Peyer's patch (tissue), 4 donors: ENCODE measurements at regions not wholly inside any gene's neighbourhood (a gene's known extent, or its start where the extent isn't known, plus 50 kb on each side); places are given as distances from the start of the nearest gene placed in this dataset.

Experiments used
- DNase-seq, 3 donors: peaks; one replicate each; pipeline ENCODE4 v3.0.0-alpha.2; 2017 to 2019
- H3K27ac ChIP-seq, 4 donors: fragments of 200-600 bp; sonication (generic); one replicate each; pipeline ENCODE4 v1.5.1; 2016 to 2019
- H3K27me3 ChIP-seq, 2 donors: fragments of 200-600 bp; sonication (generic); one replicate each; pipeline ENCODE4 v1.5.1; 2019
- H3K36me3 ChIP-seq, 3 donors: fragments of 200-600 bp; sonication (generic); one replicate each; pipeline ENCODE4 v1.5.1; 2016 to 2019
- H3K4me1 ChIP-seq, 4 donors: fragments of 200-600 bp; sonication (generic); one replicate each; pipeline ENCODE4 v1.5.1; 2016 to 2019
- H3K4me3 ChIP-seq, 4 donors: fragments of 200-600 bp; sonication (generic); 1 replicate in 3 of 4; 2 replicates in 1 of 4; pipeline ENCODE4 v1.5.1; 2016 to 2019; ENCODE audit warnings: mild to moderate bottlenecking in 1 of 4
- H3K9me3 ChIP-seq, 4 donors: fragments of 200-600 bp; sonication (generic); one replicate each; pipeline ENCODE4 v1.5.1; 2016 to 2019; ENCODE audit warnings: mild to moderate bottlenecking in 1 of 4
- CTCF ChIP-seq, 6 experiments: fragments of 450-650 bp in 4 of 6; fragments of 200-600 bp in 2 of 6; sonication (generic) in 1 of 6; IDR thresholded peaks; one replicate each; pipeline ENCODE4 v1.5.1; 2017 to 2019; ENCODE audit warnings: antibody characterized with exemption in 6 of 6, mild to moderate bottlenecking in 3 of 6, moderate library complexity in 1 of 6
- POLR2A ChIP-seq, 2 donors: fragments of 450-650 bp; IDR thresholded peaks; one replicate each; pipeline ENCODE4 v1.5.1; 2017; ENCODE audit warnings: antibody characterized with exemption in 2 of 2, mild to moderate bottlenecking in 2 of 2, moderate library complexity in 2 of 2

GRCh38 chr1:56150441-56151215 lies 428.7 kb downstream of the PLPP3 start:
- no peaks in the 10 kb centered on the region for H3K9me3 ChIP-seq
- H3K4me1 ChIP-seq = no peaks in the 10 kb centered on the region
- H3K36me3 ChIP-seq = no peaks in the 10 kb centered on the region
- no peak overlapping the region for H3K27ac ChIP-seq
- TF ChIP-seq POLR2A (IDR thresholded peaks at IDR 0.05) = no peak
- no peak for TF ChIP-seq CTCF (IDR thresholded peaks at IDR 0.05)
- no peak overlapping the region for H3K4me3 ChIP-seq
- DNase-seq = no peak
- no peaks in the 10 kb centered on the region for H3K27me3 ChIP-seq

GRCh38 chr1:56149761-56150160 lies 429.6 kb downstream of the PLPP3 start:
- H3K27me3 ChIP-seq = no peaks in the 10 kb centered on the region
- DNase-seq = no peak
- TF ChIP-seq POLR2A (IDR thresholded peaks at IDR 0.05) (no peak), CTCF (IDR thresholded peaks at IDR 0.05) (no peak)
- no peak overlapping the region for H3K4me3 ChIP-seq
- H3K36me3 ChIP-seq = no peaks in the 10 kb centered on the region
- H3K27ac ChIP-seq = no peak overlapping the region
- H3K4me1 ChIP-seq = no peaks in the 10 kb centered on the region
- H3K9me3 ChIP-seq = no peaks in the 10 kb centered on the region

- Histone ChIP-seq H3K27me3 (no peaks in the 10 kb centered on the region), H3K27ac (no peak overlapping the region), H3K9me3 (no peaks in the 10 kb centered on the region), H3K4me3 (no peak overlapping the region), H3K4me1 (no peaks in the 10 kb centered on the region), H3K36me3 (no peaks in the 10 kb centered on the region)
- no peak for DNase-seq
- no peak for TF ChIP-seq POLR2A (IDR thresholded peaks at IDR 0.05)
- peak in 3 of 6 experiments; percentile 11 to 26 (median 13) for TF ChIP-seq CTCF (IDR thresholded peaks at IDR 0.05)
Measured at GRCh38 chr1:56148326-56149193, 430.8 kb downstream of the PLPP3 start.

- Histone ChIP-seq H3K27me3 (no peaks in the 10 kb centered on the region), H3K9me3 (no peaks in the 10 kb centered on the region), H3K36me3 (no peaks in the 10 kb centered on the region), H3K27ac (no peak overlapping the region), H3K4me1 (no peaks in the 10 kb centered on the region), H3K4me3 (no peak overlapping the region)
- TF ChIP-seq POLR2A (IDR thresholded peaks at IDR 0.05) (no peak), CTCF (IDR thresholded peaks at IDR 0.05) (no peak)
- DNase-seq = no peak
Measured at GRCh38 chr1:56147459-56147858, 431.9 kb downstream of the PLPP3 start.

- no peaks in the 10 kb centered on the region for H3K27me3 ChIP-seq
- no peaks in the 10 kb centered on the region for H3K9me3 ChIP-seq
- H3K36me3 ChIP-seq = no peaks in the 10 kb centered on the region
- no peak for DNase-seq
- TF ChIP-seq POLR2A (IDR thresholded peaks at IDR 0.05) (no peak), CTCF (IDR thresholded peaks at IDR 0.05) (no peak)
- H3K4me1 ChIP-seq = no peaks in the 10 kb centered on the region
- H3K27ac ChIP-seq = no peak overlapping the region
- H3K4me3 ChIP-seq = no peak overlapping the region
Measured at GRCh38 chr1:56147034-56147433, 432.3 kb downstream of the PLPP3 start.
